ENCODE measurements at regions not wholly inside any gene's neighbourhood (a gene's known extent, or its start where the extent isn't known, plus 50 kb on each side); places are given as distances from the start of the nearest gene placed in this dataset.

DNA sequence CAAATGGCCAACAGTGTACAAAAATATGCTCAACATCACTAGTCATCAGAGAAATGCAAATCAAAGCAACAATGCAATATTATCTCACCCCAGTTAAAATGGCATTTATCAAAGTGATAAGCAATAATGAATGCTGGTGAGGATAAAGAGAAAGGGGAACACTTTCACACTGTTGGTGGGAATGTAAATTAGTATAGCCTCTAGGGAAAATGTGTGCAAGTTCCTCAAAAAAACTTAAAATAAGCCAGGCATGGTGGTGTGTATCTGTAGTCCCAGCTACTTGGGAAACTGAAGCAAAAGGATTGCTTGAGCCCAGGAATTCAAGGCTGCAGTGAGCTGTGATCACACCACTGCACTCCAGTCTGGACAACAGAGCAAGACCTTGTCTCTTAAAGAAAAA lies 572.1 kb downstream of the NLGN4X start:
- TF ChIP-seq, protein P1, sequence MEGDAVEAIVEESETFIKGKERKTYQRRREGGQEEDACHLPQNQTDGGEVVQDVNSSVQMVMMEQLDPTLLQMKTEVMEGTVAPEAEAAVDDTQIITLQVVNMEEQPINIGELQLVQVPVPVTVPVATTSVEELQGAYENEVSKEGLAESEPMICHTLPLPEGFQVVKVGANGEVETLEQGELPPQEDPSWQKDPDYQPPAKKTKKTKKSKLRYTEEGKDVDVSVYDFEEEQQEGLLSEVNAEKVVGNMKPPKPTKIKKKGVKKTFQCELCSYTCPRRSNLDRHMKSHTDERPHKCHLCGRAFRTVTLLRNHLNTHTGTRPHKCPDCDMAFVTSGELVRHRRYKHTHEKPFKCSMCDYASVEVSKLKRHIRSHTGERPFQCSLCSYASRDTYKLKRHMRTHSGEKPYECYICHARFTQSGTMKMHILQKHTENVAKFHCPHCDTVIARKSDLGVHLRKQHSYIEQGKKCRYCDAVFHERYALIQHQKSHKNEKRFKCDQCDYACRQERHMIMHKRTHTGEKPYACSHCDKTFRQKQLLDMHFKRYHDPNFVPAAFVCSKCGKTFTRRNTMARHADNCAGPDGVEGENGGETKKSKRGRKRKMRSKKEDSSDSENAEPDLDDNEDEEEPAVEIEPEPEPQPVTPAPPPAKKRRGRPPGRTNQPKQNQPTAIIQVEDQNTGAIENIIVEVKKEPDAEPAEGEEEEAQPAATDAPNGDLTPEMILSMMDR (conservative IDR thresholded peaks at IDR 0.05; ENCODE audit: low read length) = no peak
- no peak for TF ChIP-seq EZH2phosphoT487 (IDR thresholded peaks at IDR 0.05; ENCODE audit: borderline replicate concordance)

Data from Loucy (cell line).